ENCODE measurements at regions not wholly inside any gene's neighbourhood (a gene's known extent, or its start where the extent isn't known, plus 50 kb on each side); places are given as distances from the start of the nearest gene placed in this dataset.

GRCh38 chr13:111402441-111402840 is 82.0 kb downstream of the TEX29 start:
- intact Hi-C loops (cut with DNase I): no loop called here
- Histone ChIP-seq H3K4me1 (no peaks in the 10 kb centered on the region), H3K36me3 (no peaks in the 10 kb centered on the region), H3K9me3 (no peaks in the 10 kb centered on the region), H3K4me3 (replicated peaks in 1 of 3) (no peak overlapping the region), H3K27me3 (no peaks in the 10 kb centered on the region), H3K27ac (no peak overlapping the region)
- no peak for DNase-seq
- TF ChIP-seq POLR2A (IDR thresholded peaks at IDR 0.05): no peak
- TF ChIP-seq, protein P1, sequence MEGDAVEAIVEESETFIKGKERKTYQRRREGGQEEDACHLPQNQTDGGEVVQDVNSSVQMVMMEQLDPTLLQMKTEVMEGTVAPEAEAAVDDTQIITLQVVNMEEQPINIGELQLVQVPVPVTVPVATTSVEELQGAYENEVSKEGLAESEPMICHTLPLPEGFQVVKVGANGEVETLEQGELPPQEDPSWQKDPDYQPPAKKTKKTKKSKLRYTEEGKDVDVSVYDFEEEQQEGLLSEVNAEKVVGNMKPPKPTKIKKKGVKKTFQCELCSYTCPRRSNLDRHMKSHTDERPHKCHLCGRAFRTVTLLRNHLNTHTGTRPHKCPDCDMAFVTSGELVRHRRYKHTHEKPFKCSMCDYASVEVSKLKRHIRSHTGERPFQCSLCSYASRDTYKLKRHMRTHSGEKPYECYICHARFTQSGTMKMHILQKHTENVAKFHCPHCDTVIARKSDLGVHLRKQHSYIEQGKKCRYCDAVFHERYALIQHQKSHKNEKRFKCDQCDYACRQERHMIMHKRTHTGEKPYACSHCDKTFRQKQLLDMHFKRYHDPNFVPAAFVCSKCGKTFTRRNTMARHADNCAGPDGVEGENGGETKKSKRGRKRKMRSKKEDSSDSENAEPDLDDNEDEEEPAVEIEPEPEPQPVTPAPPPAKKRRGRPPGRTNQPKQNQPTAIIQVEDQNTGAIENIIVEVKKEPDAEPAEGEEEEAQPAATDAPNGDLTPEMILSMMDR (IDR thresholded peaks at IDR 0.05): no peak
- WGBS, 2 donors: 92 to 96% methylated on average over 14 to 15 of the region's 15 CpGs

- WGBS, 2 donors: 84 to 94% methylated on average over 3 to 7 of the region's 10 CpGs
- TF ChIP-seq, protein P1 (IDR thresholded peaks at IDR 0.05): no peak
- no peak for TF ChIP-seq POLR2A (IDR thresholded peaks at IDR 0.05)
- intact Hi-C loops (cut with DNase I): no loop called here
These were observed 82.8 kb downstream of the TEX29 start for GRCh38 chr13:111403266-111403665.

DNA sequence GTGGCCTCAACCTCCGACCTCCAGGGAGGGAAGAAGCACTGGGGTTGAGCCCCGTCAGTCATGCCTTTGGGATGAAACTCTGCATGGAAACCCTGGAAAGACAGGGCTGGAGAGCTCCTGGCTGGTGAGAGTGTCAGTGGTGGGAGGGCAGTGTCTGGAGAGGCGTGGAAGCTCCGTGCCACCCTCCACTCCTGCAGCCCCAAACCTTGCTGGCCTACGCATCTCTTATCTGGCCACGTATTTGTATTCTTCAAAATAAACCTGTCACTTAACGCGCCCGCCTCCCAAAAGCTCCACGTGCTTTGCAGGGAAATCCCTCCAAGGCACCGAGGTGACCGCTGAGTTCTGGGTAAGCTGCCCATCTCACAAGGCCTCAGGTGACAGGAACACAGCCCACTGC is 84.3 kb downstream of the TEX29 start:
- TF ChIP-seq, protein P1 (IDR thresholded peaks at IDR 0.05): no peak
- TF ChIP-seq POLR2A (IDR thresholded peaks at IDR 0.05): no peak
- no peak for DNase-seq

More at GRCh38 chr13:111403266-111403665, 82.8 kb downstream of the TEX29 start:
- no peak overlapping the region for H3K4me3 ChIP-seq (replicated peaks in 1 of 3)
- no peak overlapping the region for H3K27ac ChIP-seq
- DNase-seq: no peak
- H3K4me1 ChIP-seq: no peaks in the 10 kb centered on the region
- no peaks in the 10 kb centered on the region for H3K9me3 ChIP-seq
- H3K36me3 ChIP-seq: no peaks in the 10 kb centered on the region
- no peaks in the 10 kb centered on the region for H3K27me3 ChIP-seq

DNA sequence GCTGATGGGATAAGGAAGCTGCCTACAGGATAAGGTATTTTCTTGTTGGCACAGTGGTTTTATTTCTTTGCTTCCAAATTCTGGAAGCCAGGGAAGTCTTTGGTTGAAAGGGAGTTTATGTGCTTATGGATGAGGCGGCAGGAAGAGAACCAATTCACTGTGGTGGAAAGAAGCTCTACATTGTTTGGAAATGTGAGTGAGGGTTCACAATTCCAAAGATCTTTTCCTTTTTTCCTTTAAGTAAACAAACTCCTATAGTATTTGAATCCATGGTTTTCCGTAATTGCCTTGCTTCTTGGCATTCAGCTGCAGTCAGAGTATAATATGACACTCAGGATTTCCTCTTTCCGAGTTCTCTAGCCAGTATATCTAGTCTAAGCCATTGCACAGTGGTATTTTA is 86.2 kb downstream of the TEX29 start:
- Histone ChIP-seq H3K4me1 (no peaks in the 10 kb centered on the region), H3K4me3 (replicated peaks in 1 of 3) (no peak overlapping the region), H3K27me3 (no peaks in the 10 kb centered on the region), H3K27ac (no peak overlapping the region), H3K36me3 (no peaks in the 10 kb centered on the region), H3K9me3 (no peaks in the 10 kb centered on the region)
- intact Hi-C loops (cut with DNase I): no loop called here
- WGBS, 2 donors: 52 to 53% methylated on average over 3 of the region's 3 CpGs
- no peak for TF ChIP-seq POLR2A (IDR thresholded peaks at IDR 0.05)
- TF ChIP-seq, protein P1 (IDR thresholded peaks at IDR 0.05): no peak
- DNase-seq: no peak

More for the DNA sequence above, 84.3 kb downstream of the TEX29 start:
- H3K27me3 ChIP-seq: no peaks in the 10 kb centered on the region
- H3K27ac ChIP-seq: no peak overlapping the region
- H3K9me3 ChIP-seq: no peaks in the 10 kb centered on the region
- no peaks in the 10 kb centered on the region for H3K36me3 ChIP-seq
- no peaks in the 10 kb centered on the region for H3K4me1 ChIP-seq
- intact Hi-C loops (cut with DNase I): no loop called here
- WGBS, 2 donors: 84 to 85% methylated on average over 10 to 12 of the region's 12 CpGs
- no peak overlapping the region for H3K4me3 ChIP-seq (replicated peaks in 1 of 3)

DNA sequence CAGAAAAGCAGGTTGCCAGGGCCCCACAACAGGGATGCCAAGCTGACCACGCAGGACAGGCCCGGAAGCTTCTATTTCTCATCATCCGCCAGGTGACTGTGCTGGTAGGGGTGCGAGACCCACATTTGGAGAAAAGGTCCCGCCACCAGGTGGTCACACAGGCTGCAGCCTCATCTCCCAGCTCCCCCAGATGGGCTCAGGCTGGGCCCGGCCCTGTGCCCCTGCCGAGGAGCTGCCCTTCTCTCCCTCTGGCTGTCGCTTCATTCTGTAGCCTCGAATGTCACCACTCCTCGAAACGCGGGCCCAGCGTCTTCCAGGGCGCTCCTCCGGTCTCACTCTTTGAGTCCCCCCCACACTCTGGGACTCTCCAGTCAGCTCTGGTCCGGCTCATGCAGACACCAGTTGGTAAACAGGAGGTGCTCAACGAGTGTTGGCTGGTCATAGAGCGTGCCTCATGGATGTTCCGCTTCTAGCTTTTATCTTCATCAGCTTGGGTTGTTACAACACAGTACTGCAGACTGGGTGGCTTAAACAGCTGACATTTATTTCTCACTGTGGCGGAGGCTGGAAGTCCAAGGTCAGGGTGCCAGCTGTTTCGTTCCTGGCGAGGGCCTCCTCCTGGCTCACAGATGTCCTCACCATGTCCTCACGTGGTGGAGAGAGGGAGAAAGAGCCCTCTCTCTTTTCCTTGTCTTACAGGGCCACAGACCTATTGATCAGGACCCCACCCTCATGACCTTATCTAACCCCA is 87.1 kb downstream of the TEX29 start:
- TF ChIP-seq POLR2A (IDR thresholded peaks at IDR 0.05): no peak
- TF ChIP-seq, protein P1 (IDR thresholded peaks at IDR 0.05): no peak
- Histone ChIP-seq H3K27me3 (no peaks in the 10 kb centered on the region), H3K4me3 (replicated peaks in 1 of 3) (no peak overlapping the region), H3K4me1 (no peaks in the 10 kb centered on the region), H3K36me3 (no peaks in the 10 kb centered on the region), H3K9me3 (no peaks in the 10 kb centered on the region), H3K27ac (no peak overlapping the region)
- intact Hi-C loops (cut with DNase I): no loop called here
- 93 to 94% methylated on average over 23 of the region's 23 CpGs for WGBS, 2 donors
- no peak for DNase-seq
